WTC11 (cell line): ENCODE measurements at regions not wholly inside any gene's neighbourhood (a gene's known extent, or its start where the extent isn't known, plus 50 kb on each side); places are given as distances from the start of the nearest gene placed in this dataset.

Experiments
- ATAC-seq: fragments of 200-7000 bp; cut with Tn5 transposase; 2 replicates; pipeline ENCODE4 v1.10.0; 2021; ENCODE audit warnings: mild to moderate bottlenecking, moderate library complexity
- CTCF ChIA-PET: fragments of 300-600 bp; sonication (Branson Sonifier 250); formaldehyde crosslinking; loops from one replicate; lab custom pipeline; 2021; ENCODE audit warnings: antibody characterized with exemption; lab: Charles Lee
- POLR2A ChIA-PET: fragments of 350-600 bp; sonication (Branson Sonifier 250); formaldehyde crosslinking; loops from one replicate; lab custom pipeline; 2021; ENCODE audit warnings: antibody characterized with exemption; lab: Charles Lee
- DNase-seq: peaks from one replicate; pipeline ENCODE4 v3.0.0; 2021; ENCODE audit warnings: low spot score
- H3K27ac Mint-ChIP-seq: 2 replicates; pipeline ENCODE4 v1.8.0; 2021; ENCODE audit warnings: mixed read lengths
- H3K27me3 Mint-ChIP-seq: 2 replicates; pipeline ENCODE4 v1.8.0; 2021; ENCODE audit warnings: low read depth, mild to moderate bottlenecking, moderate library complexity, mixed read lengths
- H3K36me3 Mint-ChIP-seq: 2 replicates; pipeline ENCODE4 v1.8.0; 2021; ENCODE audit warnings: mixed read lengths
- H3K4me1 Mint-ChIP-seq: 2 replicates; pipeline ENCODE4 v1.8.0; 2022; ENCODE audit warnings: mixed read lengths
- H3K4me3 Mint-ChIP-seq: 2 replicates; pipeline ENCODE4 v1.8.0; 2021; ENCODE audit warnings: mild to moderate bottlenecking, moderate library complexity, mixed read lengths
- H3K9me3 Mint-ChIP-seq: 2 replicates; pipeline ENCODE4 v1.8.0; 2021; ENCODE audit warnings: mixed read lengths
- CREM ChIP-seq: sonication (generic); formaldehyde crosslinking; IDR thresholded peaks from 2 replicates; pipeline ENCODE4 v1.8.1; 2022; ENCODE audit warnings: mild to moderate bottlenecking, missing genetic modification reagents, moderate library complexity
- FOXK1 ChIP-seq: sonication (generic); formaldehyde crosslinking; IDR thresholded peaks from 2 replicates; pipeline ENCODE4 v1.8.0; 2022; ENCODE audit warnings: mild to moderate bottlenecking, moderate library complexity, missing genetic modification reagents
- FOXP1 ChIP-seq: sonication (generic); formaldehyde crosslinking; IDR thresholded peaks from 2 replicates; pipeline ENCODE4 v1.8.0; 2022; ENCODE audit warnings: missing genetic modification reagents, mild to moderate bottlenecking, moderate library complexity, borderline replicate concordance
- GTF2I ChIP-seq: fragments of 250-450 bp; sonication (Bioruptor Pico); conservative IDR thresholded peaks from 2 replicates; pipeline ENCODE4 v1.4.0; 2021; ENCODE audit warnings: mild to moderate bottlenecking
- IRF2 ChIP-seq: sonication (generic); formaldehyde crosslinking; IDR thresholded peaks from 2 replicates; pipeline ENCODE4 v1.8.0; 2022; ENCODE audit warnings: low read depth, missing genetic modification reagents, borderline replicate concordance
- JUN ChIP-seq: sonication (generic); formaldehyde crosslinking; IDR thresholded peaks from 2 replicates; pipeline ENCODE4 v1.8.0; 2023; ENCODE audit warnings: mild to moderate bottlenecking, missing genetic modification reagents
- KAT7 ChIP-seq: sonication (generic); formaldehyde crosslinking; IDR thresholded peaks from 2 replicates; pipeline ENCODE4 v1.8.1; 2023; ENCODE audit warnings: missing genetic modification reagents, mild to moderate bottlenecking, borderline replicate concordance
- NFE2L1 ChIP-seq: sonication (generic); formaldehyde crosslinking; IDR thresholded peaks from 2 replicates; pipeline ENCODE4 v1.8.1; 2023; ENCODE audit warnings: missing genetic modification reagents
- OVOL2 ChIP-seq: fragments of 250-450 bp; sonication (Bioruptor Pico); IDR thresholded peaks from 2 replicates; pipeline ENCODE4 v1.9.0; 2021; ENCODE audit warnings: mild to moderate bottlenecking, borderline replicate concordance
- PRRX2 ChIP-seq: fragments of 250-450 bp; sonication (Bioruptor Pico); IDR thresholded peaks from 2 replicates; pipeline ENCODE4 v1.8.0; 2021; ENCODE audit warnings: mild to moderate bottlenecking
- TEAD1 ChIP-seq: sonication (generic); formaldehyde crosslinking; IDR thresholded peaks from 2 replicates; pipeline ENCODE4 v1.8.0; 2022; ENCODE audit warnings: mild to moderate bottlenecking, missing genetic modification reagents
- TEAD4 ChIP-seq: sonication (generic); formaldehyde crosslinking; IDR thresholded peaks from 2 replicates; pipeline ENCODE4 v1.8.0; 2022; ENCODE audit warnings: mild to moderate bottlenecking, missing genetic modification reagents
- ZNF232 ChIP-seq: sonication (generic); formaldehyde crosslinking; IDR thresholded peaks from 2 replicates; pipeline ENCODE4 v1.8.0; 2022; ENCODE audit warnings: mild to moderate bottlenecking, missing genetic modification reagents
- ZNF532 ChIP-seq: fragments of 250-450 bp; sonication (Bioruptor Pico); IDR thresholded peaks from 2 replicates; pipeline ENCODE4 v1.9.0; 2021; ENCODE audit warnings: mild to moderate bottlenecking, borderline replicate concordance
- TF ChIP-seq, protein P1 (sequence below): sonication (generic); formaldehyde crosslinking; IDR thresholded peaks from 2 replicates; pipeline ENCODE4 v1.8.0; 2022; ENCODE audit warnings: mild to moderate bottlenecking, missing genetic modification reagents
- TF ChIP-seq, protein P2 (sequence below): sonication (generic); formaldehyde crosslinking; IDR thresholded peaks from 2 replicates; pipeline ENCODE4 v1.8.0; 2022; ENCODE audit warnings: missing genetic modification reagents
- TF ChIP-seq, protein P3 (sequence below): fragments of 250-450 bp; sonication (Bioruptor Pico); conservative IDR thresholded peaks from 2 replicates; pipeline ENCODE4 v1.9.0; 2021; ENCODE audit warnings: mild to moderate bottlenecking
- TF ChIP-seq, protein P4 (sequence below): sonication (generic); formaldehyde crosslinking; IDR thresholded peaks from 2 replicates; pipeline ENCODE4 v1.8.0; 2022; ENCODE audit warnings: mild to moderate bottlenecking, missing genetic modification reagents

- TF ChIP-seq ZNF532, result no peak
- TF ChIP-seq, all 79 proteins: peak for 0
Observed at GRCh38 chr21:25326181-25326580, 281.1 kb downstream of the MRPL39 start (continued).

DNA sequence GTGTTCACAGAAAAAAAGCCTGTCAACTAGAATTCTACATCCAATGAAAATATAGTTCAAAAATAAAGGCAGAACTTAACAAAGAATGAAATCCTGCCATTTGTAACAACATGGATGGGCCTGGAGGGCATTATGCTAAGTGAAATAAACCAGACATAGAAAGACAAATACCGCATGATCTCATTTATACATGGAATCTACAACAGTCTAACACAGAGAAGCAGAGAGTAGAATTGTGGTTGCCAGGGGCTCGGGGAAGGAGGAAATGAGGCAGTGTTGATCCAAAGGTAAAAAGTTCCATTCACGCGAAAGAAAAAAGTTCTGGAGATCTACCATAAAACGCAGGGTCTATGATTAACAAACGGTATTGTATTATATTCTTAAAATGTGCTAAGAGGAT, 282.6 kb downstream of the MRPL39 start:
- peaks cover 25% of the 10 kb centered on the region for H3K4me1 Mint-ChIP-seq
- CTCF ChIA-PET, result no interaction called here
- POLR2A ChIA-PET, result no interaction called here
- no peaks in the 10 kb centered on the region for H3K27me3 Mint-ChIP-seq
- no peak overlapping the region for H3K4me3 Mint-ChIP-seq
- H3K36me3 Mint-ChIP-seq, result no peaks in the 10 kb centered on the region
- no peak overlapping the region for H3K27ac Mint-ChIP-seq
- ATAC-seq (no peak), DNase-seq (no peak)
- H3K9me3 Mint-ChIP-seq, result no peaks in the 10 kb centered on the region
- TF ChIP-seq ZNF532 (no peak), IRF2 (no peak), NFE2L1 (CRISPR knock-in tag) (no peak), TEAD1 (no peak), FOXK1 (no peak), FOXP1 (CRISPR knock-in tag) (no peak), ZNF232 (CRISPR knock-in tag) (no peak), CREM (no peak), GTF2I (no peak), PRRX2 (no peak), KAT7 (no peak), OVOL2 (CRISPR knock-in tag) (no peak), TEAD4 (CRISPR knock-in tag) (no peak), JUN (CRISPR knock-in tag) (no peak)
- TF ChIP-seq, protein P1, sequence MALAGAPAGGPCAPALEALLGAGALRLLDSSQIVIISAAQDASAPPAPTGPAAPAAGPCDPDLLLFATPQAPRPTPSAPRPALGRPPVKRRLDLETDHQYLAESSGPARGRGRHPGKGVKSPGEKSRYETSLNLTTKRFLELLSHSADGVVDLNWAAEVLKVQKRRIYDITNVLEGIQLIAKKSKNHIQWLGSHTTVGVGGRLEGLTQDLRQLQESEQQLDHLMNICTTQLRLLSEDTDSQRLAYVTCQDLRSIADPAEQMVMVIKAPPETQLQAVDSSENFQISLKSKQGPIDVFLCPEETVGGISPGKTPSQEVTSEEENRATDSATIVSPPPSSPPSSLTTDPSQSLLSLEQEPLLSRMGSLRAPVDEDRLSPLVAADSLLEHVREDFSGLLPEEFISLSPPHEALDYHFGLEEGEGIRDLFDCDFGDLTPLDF (CRISPR knock-in tag), result no peak
- TF ChIP-seq, protein P2, sequence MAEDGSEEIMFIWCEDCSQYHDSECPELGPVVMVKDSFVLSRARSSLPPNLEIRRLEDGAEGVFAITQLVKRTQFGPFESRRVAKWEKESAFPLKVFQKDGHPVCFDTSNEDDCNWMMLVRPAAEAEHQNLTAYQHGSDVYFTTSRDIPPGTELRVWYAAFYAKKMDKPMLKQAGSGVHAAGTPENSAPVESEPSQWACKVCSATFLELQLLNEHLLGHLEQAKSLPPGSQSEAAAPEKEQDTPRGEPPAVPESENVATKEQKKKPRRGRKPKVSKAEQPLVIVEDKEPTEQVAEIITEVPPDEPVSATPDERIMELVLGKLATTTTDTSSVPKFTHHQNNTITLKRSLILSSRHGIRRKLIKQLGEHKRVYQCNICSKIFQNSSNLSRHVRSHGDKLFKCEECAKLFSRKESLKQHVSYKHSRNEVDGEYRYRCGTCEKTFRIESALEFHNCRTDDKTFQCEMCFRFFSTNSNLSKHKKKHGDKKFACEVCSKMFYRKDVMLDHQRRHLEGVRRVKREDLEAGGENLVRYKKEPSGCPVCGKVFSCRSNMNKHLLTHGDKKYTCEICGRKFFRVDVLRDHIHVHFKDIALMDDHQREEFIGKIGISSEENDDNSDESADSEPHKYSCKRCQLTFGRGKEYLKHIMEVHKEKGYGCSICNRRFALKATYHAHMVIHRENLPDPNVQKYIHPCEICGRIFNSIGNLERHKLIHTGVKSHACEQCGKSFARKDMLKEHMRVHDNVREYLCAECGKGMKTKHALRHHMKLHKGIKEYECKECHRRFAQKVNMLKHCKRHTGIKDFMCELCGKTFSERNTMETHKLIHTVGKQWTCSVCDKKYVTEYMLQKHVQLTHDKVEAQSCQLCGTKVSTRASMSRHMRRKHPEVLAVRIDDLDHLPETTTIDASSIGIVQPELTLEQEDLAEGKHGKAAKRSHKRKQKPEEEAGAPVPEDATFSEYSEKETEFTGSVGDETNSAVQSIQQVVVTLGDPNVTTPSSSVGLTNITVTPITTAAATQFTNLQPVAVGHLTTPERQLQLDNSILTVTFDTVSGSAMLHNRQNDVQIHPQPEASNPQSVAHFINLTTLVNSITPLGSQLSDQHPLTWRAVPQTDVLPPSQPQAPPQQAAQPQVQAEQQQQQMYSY (CRISPR knock-in tag), result no peak
- TF ChIP-seq, protein P3, sequence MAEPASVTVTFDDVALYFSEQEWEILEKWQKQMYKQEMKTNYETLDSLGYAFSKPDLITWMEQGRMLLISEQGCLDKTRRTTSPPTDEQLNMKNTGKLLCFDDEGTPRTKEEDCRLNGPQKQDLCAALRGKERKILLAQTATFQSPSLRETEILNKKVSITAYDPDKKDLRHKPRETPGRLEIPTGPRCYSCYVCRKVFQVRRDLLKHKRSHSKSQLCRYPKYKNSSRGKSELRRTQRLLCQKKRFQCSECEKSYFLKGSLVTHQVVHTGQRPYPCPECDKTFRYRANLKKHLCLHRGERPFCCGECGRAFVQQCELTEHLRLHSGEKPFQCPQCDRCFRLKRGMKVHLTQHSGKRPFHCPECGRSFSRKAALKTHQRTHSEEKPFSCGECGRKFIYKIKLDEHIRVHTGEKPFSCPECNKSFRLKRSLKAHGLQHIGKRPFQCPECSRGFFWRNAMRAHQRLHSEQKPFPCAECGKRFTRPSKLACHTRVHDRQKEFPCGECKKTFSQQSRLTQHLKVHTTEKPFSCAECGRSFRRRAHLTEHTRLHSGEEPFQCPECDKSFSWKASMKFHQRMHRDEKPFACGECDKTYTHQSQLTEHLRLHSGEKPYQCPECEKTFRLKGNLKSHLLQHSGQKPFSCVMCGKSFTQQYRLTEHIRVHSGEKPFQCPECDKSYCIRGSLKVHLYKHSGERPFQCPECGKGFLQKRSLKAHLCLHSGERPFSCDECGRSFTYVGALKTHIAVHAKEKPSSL (CRISPR knock-in tag), result no peak
- TF ChIP-seq, protein P4, sequence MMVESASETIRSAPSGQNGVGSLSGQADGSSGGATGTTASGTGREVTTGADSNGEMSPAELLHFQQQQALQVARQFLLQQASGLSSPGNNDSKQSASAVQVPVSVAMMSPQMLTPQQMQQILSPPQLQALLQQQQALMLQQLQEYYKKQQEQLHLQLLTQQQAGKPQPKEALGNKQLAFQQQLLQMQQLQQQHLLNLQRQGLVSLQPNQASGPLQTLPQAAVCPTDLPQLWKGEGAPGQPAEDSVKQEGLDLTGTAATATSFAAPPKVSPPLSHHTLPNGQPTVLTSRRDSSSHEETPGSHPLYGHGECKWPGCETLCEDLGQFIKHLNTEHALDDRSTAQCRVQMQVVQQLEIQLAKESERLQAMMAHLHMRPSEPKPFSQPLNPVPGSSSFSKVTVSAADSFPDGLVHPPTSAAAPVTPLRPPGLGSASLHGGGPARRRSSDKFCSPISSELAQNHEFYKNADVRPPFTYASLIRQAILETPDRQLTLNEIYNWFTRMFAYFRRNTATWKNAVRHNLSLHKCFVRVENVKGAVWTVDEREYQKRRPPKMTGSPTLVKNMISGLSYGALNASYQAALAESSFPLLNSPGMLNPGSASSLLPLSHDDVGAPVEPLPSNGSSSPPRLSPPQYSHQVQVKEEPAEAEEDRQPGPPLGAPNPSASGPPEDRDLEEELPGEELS, result no peak
